ENCODE measurements at regions not wholly inside any gene's neighbourhood (a gene's known extent, or its start where the extent isn't known, plus 50 kb on each side); places are given as distances from the start of the nearest gene placed in this dataset.

DNA sequence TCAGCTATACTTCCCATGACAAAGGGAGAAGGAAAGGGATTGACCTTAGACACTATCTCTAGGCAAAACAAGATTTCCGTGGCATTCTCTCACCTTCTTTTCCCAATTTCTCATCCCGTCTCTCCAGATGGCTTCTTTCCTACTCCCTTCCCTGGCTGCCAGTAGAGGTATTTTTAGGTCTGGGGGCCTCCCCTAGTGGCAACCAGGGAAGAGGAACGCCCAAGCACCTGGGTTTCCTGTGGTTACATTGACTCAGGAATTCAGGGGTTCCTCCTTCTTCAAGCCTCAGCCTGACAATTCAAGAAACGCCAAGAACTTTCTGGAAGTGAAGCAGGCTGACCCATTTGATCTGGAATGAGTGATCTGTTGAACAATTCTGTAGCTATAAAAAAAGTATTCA, 111.5 kb upstream of the OSMR start:
- Histone ChIP-seq H3K23ac (ENCODE audit: insufficient read length, low read depth, low read length) (no peak overlapping the region), H4K20me1 (ENCODE audit: control insufficient read depth, insufficient read depth, insufficient read length) (no peaks in the 10 kb centered on the region), H3K27me3 (ENCODE audit: insufficient read depth, low read length) (no peaks in the 10 kb centered on the region), H2BK5ac (ENCODE audit: insufficient read length, low read length) (no peak overlapping the region), H2AFZ (ENCODE audit: low read length) (no peak overlapping the region), H3K23me2 (ENCODE audit: insufficient read length, low read depth, low read length, poor library complexity, severe bottlenecking) (no peaks in the 10 kb centered on the region), H2BK15ac (ENCODE audit: low read depth, low read length) (no peak overlapping the region), H2BK20ac (ENCODE audit: low read depth, low read length, poor library complexity, severe bottlenecking) (no peak overlapping the region), H3K79me1 (ENCODE audit: insufficient read depth, low read depth, low read length, poor library complexity, severe bottlenecking) (no peaks in the 10 kb centered on the region), H2BK12ac (ENCODE audit: insufficient read length, low read depth, low read length) (no peak overlapping the region), H3K18ac (ENCODE audit: insufficient read length, low read depth, low read length) (no peak overlapping the region), H3K9ac (ENCODE audit: extremely low read depth, insufficient read length, low read length) (no peak overlapping the region), H4K91ac (ENCODE audit: insufficient read length, low read depth, low read length) (no peak overlapping the region), H2AK5ac (ENCODE audit: insufficient read length, low read length) (no peak overlapping the region), H3K56ac (ENCODE audit: insufficient read length, low read depth, low read length) (no peak overlapping the region), H3K4ac (ENCODE audit: low read depth, low read length) (no peak overlapping the region), H3K79me2 (ENCODE audit: insufficient read depth, low read length) (no peaks in the 10 kb centered on the region; the same call in 1 of the 2 replicates), H3T11ph (ENCODE audit: low read length) (no peak overlapping the region), H2BK120ac (ENCODE audit: low read depth, low read length, poor library complexity, severe bottlenecking) (no peak overlapping the region), H4K5ac (ENCODE audit: insufficient read length, low read depth, low read length) (no peak overlapping the region), H3K27ac (ENCODE audit: insufficient read length, low read depth, low read length) (no peak overlapping the region), H3K14ac (ENCODE audit: insufficient read depth, low read length) (no peak overlapping the region), H3K4me1 (ENCODE audit: insufficient read depth, low read length) (no peaks in the 10 kb centered on the region), H3K9me3 (ENCODE audit: control insufficient read depth, low read depth, low read length) (no peaks in the 10 kb centered on the region), H3K4me2 (ENCODE audit: insufficient read depth, insufficient read length, low read length) (no peak overlapping the region), H4K8ac (replicated peaks; ENCODE audit: insufficient read length, low read depth, low read length) (no peak overlapping the region)
- DNase-seq = peak; percentile 69
- Mint-ChIP-seq H3K27me3 (ENCODE audit: low read depth) (no peaks in the 10 kb centered on the region), H3K27ac (no peak overlapping the region), H3K9me3 (no peaks in the 10 kb centered on the region), H3K36me3 (ENCODE audit: insufficient read depth in 1 of 3, low read depth in 3 of 3) (no peaks in the 10 kb centered on the region), H3K4me3 (no peak overlapping the region), H3K4me1 (peaks cover 5% of the 10 kb centered on the region in 2 experiments)
- TF ChIP-seq, protein P1, sequence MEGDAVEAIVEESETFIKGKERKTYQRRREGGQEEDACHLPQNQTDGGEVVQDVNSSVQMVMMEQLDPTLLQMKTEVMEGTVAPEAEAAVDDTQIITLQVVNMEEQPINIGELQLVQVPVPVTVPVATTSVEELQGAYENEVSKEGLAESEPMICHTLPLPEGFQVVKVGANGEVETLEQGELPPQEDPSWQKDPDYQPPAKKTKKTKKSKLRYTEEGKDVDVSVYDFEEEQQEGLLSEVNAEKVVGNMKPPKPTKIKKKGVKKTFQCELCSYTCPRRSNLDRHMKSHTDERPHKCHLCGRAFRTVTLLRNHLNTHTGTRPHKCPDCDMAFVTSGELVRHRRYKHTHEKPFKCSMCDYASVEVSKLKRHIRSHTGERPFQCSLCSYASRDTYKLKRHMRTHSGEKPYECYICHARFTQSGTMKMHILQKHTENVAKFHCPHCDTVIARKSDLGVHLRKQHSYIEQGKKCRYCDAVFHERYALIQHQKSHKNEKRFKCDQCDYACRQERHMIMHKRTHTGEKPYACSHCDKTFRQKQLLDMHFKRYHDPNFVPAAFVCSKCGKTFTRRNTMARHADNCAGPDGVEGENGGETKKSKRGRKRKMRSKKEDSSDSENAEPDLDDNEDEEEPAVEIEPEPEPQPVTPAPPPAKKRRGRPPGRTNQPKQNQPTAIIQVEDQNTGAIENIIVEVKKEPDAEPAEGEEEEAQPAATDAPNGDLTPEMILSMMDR (conservative IDR thresholded peaks at IDR 0.05) = peak; percentile 64
- no CpG with 5 or more reads among the region's 4 CpGs for WGBS (ENCODE audit: extremely low coverage, insufficient read length, low lambda C conversion rate)

Measured in H9 (cell line).